ENCODE measurements at regions not wholly inside any gene's neighbourhood (a gene's known extent, or its start where the extent isn't known, plus 50 kb on each side); places are given as distances from the start of the nearest gene placed in this dataset.
A peak's percentile ranks its signal among the peaks of the same experiment; 100 is the strongest.

- no peaks in the 10 kb centered on the region for H3K4me1 Mint-ChIP-seq
- Histone ChIP-seq H3K4me2 (no peak overlapping the region), H3K4me3 (no peak overlapping the region), H3K9me3 (ENCODE audit: low read depth) (no peaks in the 10 kb centered on the region), H3K27me3 (no peaks in the 10 kb centered on the region), H4K20me1 (ENCODE audit: low read depth) (no peaks in the 10 kb centered on the region), H3K4me1 (no peaks in the 10 kb centered on the region), H3F3A (ENCODE audit: low read depth) (no peaks in the 10 kb centered on the region), H3K9ac (no peak overlapping the region), H3K27ac (no peak overlapping the region), H3K79me2 (ENCODE audit: low read depth) (no peaks in the 10 kb centered on the region), H2AFZ (replicated peaks) (no peak overlapping the region), H3K36me3 (no peaks in the 10 kb centered on the region)
- H3K27me3 Mint-ChIP-seq (ENCODE audit: insufficient read depth, low read depth), result no peaks in the 10 kb centered on the region
- no peaks in the 10 kb centered on the region for H3K36me3 Mint-ChIP-seq
- H3K9me3 Mint-ChIP-seq, result no peaks in the 10 kb centered on the region
- no peak overlapping the region for H3K4me3 Mint-ChIP-seq
- TF ChIP-seq EZH2 (IDR thresholded peaks at IDR 0.05), result no peak
- TF ChIP-seq CTCF (IDR thresholded peaks at IDR 0.05), result no peak
- TF ChIP-seq EZH2phosphoT487 (IDR thresholded peaks at IDR 0.05), result no peak
- H3K27ac Mint-ChIP-seq, result no peak overlapping the region
- no peak for DNase-seq (ENCODE audit: low spot score)
Observed at GRCh38 chr3:109210501-109210900, 74.0 kb downstream of the C3orf85 start.

- H3K4me3 Mint-ChIP-seq, result no peak overlapping the region
- H2AFZ ChIP-seq (replicated peaks), result no peak overlapping the region
- H3K9me3 Mint-ChIP-seq, result no peaks in the 10 kb centered on the region
- H4K20me1 ChIP-seq (ENCODE audit: low read depth), result no peaks in the 10 kb centered on the region
- no peak overlapping the region for H3K27ac ChIP-seq
- H3K27me3 Mint-ChIP-seq (ENCODE audit: insufficient read depth, low read depth), result no peaks in the 10 kb centered on the region
- no peaks in the 10 kb centered on the region for H3K9me3 ChIP-seq (ENCODE audit: low read depth)
- TF ChIP-seq CTCF (IDR thresholded peaks at IDR 0.05), result no peak
- no peaks in the 10 kb centered on the region for H3F3A ChIP-seq (ENCODE audit: low read depth)
- H3K27ac Mint-ChIP-seq, result no peak overlapping the region
- no peak overlapping the region for H3K9ac ChIP-seq
- H3K4me3 ChIP-seq, result no peak overlapping the region
- H3K79me2 ChIP-seq (ENCODE audit: low read depth), result no peaks in the 10 kb centered on the region
- H3K4me1 ChIP-seq, result no peaks in the 10 kb centered on the region
- no peak for DNase-seq (ENCODE audit: low spot score)
- H3K36me3 ChIP-seq, result no peaks in the 10 kb centered on the region
- no peaks in the 10 kb centered on the region for H3K4me1 Mint-ChIP-seq
- no peaks in the 10 kb centered on the region for H3K36me3 Mint-ChIP-seq
- no peaks in the 10 kb centered on the region for H3K27me3 ChIP-seq
- H3K4me2 ChIP-seq, result no peak overlapping the region
Observed at GRCh38 chr3:109211941-109212340, 75.4 kb downstream of the C3orf85 start.

- no peak for TF ChIP-seq EZH2phosphoT487 (IDR thresholded peaks at IDR 0.05)
- TF ChIP-seq CTCF (IDR thresholded peaks at IDR 0.05), result no peak
- TF ChIP-seq EZH2 (IDR thresholded peaks at IDR 0.05), result no peak
- H3F3A ChIP-seq (ENCODE audit: low read depth), result no peaks in the 10 kb centered on the region
- no peak overlapping the region for H3K4me2 ChIP-seq
- no peak overlapping the region for H3K9ac ChIP-seq
- H3K9me3 ChIP-seq (ENCODE audit: low read depth), result no peaks in the 10 kb centered on the region
- H4K20me1 ChIP-seq (ENCODE audit: low read depth), result no peaks in the 10 kb centered on the region
- H3K27me3 ChIP-seq, result no peaks in the 10 kb centered on the region
- Mint-ChIP-seq H3K4me1 (no peaks in the 10 kb centered on the region), H3K4me3 (no peak overlapping the region), H3K27ac (no peak overlapping the region), H3K36me3 (no peaks in the 10 kb centered on the region), H3K9me3 (peaks cover 2% of the 10 kb centered on the region), H3K27me3 (ENCODE audit: insufficient read depth, low read depth) (no peaks in the 10 kb centered on the region)
- H3K27ac ChIP-seq, result no peak overlapping the region
- DNase-seq (ENCODE audit: low spot score), result no peak
- no peaks in the 10 kb centered on the region for H3K4me1 ChIP-seq
- H3K36me3 ChIP-seq, result no peaks in the 10 kb centered on the region
- H2AFZ ChIP-seq (replicated peaks), result peak overlapping the region; percentile 38
- H3K79me2 ChIP-seq (ENCODE audit: low read depth), result no peaks in the 10 kb centered on the region
- H3K4me3 ChIP-seq, result no peak overlapping the region
Observed at GRCh38 chr3:109213321-109213720, 76.8 kb downstream of the C3orf85 start.

GRCh38 chr3:109224333-109224732, 87.8 kb downstream of the C3orf85 start:
- TF ChIP-seq EZH2 (IDR thresholded peaks at IDR 0.05) (no peak), EZH2phosphoT487 (IDR thresholded peaks at IDR 0.05) (no peak), CTCF (IDR thresholded peaks at IDR 0.05) (peak; percentile 39)
- Histone ChIP-seq H2AFZ (replicated peaks) (no peak overlapping the region), H3K79me2 (ENCODE audit: low read depth) (no peaks in the 10 kb centered on the region), H3K9ac (no peak overlapping the region), H3K9me3 (ENCODE audit: low read depth) (no peaks in the 10 kb centered on the region), H3K27me3 (no peaks in the 10 kb centered on the region), H3K4me1 (no peaks in the 10 kb centered on the region), H3K4me2 (no peak overlapping the region), H3F3A (ENCODE audit: low read depth) (no peaks in the 10 kb centered on the region), H3K27ac (no peak overlapping the region), H3K36me3 (no peaks in the 10 kb centered on the region), H4K20me1 (ENCODE audit: low read depth) (no peaks in the 10 kb centered on the region), H3K4me3 (no peak overlapping the region)
- no peak overlapping the region for H3K4me3 Mint-ChIP-seq
- peaks cover 3% of the 10 kb centered on the region for H3K27me3 Mint-ChIP-seq (ENCODE audit: insufficient read depth, low read depth)
- H3K4me1 Mint-ChIP-seq, result no peaks in the 10 kb centered on the region
- H3K36me3 Mint-ChIP-seq, result no peaks in the 10 kb centered on the region
- peak; percentile 4 for DNase-seq (ENCODE audit: low spot score)
- no peak overlapping the region for H3K27ac Mint-ChIP-seq
- H3K9me3 Mint-ChIP-seq, result peaks cover 10% of the 10 kb centered on the region

Measured in neural progenitor cell (in vitro differentiated cells).